Nephron progenitor cell (in vitro differentiated cells): ENCODE measurements at regions not wholly inside any gene's neighbourhood (a gene's known extent, or its start where the extent isn't known, plus 50 kb on each side); places are given as distances from the start of the nearest gene placed in this dataset.

ENCODE experiments used
- DNase-seq: peaks from one replicate; pipeline ENCODE4 v3.0.0; 2021
- H3K27ac Mint-ChIP-seq: 2 replicates; pipeline ENCODE4 v1.8.0; 2021; ENCODE audit warnings: mild to moderate bottlenecking, moderate library complexity, mixed read lengths
- H3K27me3 Mint-ChIP-seq: 2 replicates; pipeline ENCODE4 v1.8.0; 2021; ENCODE audit warnings: mild to moderate bottlenecking, low read depth, mixed read lengths; ENCODE audit not compliant: poor library complexity
- H3K36me3 Mint-ChIP-seq: 2 replicates; pipeline ENCODE4 v1.8.0; 2021; ENCODE audit warnings: low read depth, mixed read lengths
- H3K4me1 Mint-ChIP-seq: 2 replicates; pipeline ENCODE4 v1.8.0; 2021; ENCODE audit warnings: mixed read lengths
- H3K4me3 Mint-ChIP-seq: 2 replicates; pipeline ENCODE4 v1.8.0; 2021; ENCODE audit warnings: mild to moderate bottlenecking, moderate library complexity, mixed read lengths
- H3K9me3 Mint-ChIP-seq: 2 replicates; pipeline ENCODE4 v1.8.0; 2021; ENCODE audit warnings: mild to moderate bottlenecking, moderate library complexity, mixed read lengths
- TF ChIP-seq, protein P1 (sequence below): fragments of 200-600 bp; sonication (generic); IDR thresholded peaks from 2 replicates; pipeline ENCODE4 v1.5.0; 2021; ENCODE audit warnings: antibody characterized with exemption

GRCh38 chr5:159458217-159458711 lies 128.0 kb upstream of the IL12B start:
- no peak overlapping the region for H3K27ac Mint-ChIP-seq
- no peak for DNase-seq
- no peaks in the 10 kb centered on the region for H3K36me3 Mint-ChIP-seq
- TF ChIP-seq, protein P1, sequence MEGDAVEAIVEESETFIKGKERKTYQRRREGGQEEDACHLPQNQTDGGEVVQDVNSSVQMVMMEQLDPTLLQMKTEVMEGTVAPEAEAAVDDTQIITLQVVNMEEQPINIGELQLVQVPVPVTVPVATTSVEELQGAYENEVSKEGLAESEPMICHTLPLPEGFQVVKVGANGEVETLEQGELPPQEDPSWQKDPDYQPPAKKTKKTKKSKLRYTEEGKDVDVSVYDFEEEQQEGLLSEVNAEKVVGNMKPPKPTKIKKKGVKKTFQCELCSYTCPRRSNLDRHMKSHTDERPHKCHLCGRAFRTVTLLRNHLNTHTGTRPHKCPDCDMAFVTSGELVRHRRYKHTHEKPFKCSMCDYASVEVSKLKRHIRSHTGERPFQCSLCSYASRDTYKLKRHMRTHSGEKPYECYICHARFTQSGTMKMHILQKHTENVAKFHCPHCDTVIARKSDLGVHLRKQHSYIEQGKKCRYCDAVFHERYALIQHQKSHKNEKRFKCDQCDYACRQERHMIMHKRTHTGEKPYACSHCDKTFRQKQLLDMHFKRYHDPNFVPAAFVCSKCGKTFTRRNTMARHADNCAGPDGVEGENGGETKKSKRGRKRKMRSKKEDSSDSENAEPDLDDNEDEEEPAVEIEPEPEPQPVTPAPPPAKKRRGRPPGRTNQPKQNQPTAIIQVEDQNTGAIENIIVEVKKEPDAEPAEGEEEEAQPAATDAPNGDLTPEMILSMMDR = no peak
- H3K9me3 Mint-ChIP-seq = no peaks in the 10 kb centered on the region
- peaks cover 12% of the 10 kb centered on the region for H3K4me1 Mint-ChIP-seq
- H3K4me3 Mint-ChIP-seq = no peak overlapping the region
- peaks cover 29% of the 10 kb centered on the region for H3K27me3 Mint-ChIP-seq

DNA sequence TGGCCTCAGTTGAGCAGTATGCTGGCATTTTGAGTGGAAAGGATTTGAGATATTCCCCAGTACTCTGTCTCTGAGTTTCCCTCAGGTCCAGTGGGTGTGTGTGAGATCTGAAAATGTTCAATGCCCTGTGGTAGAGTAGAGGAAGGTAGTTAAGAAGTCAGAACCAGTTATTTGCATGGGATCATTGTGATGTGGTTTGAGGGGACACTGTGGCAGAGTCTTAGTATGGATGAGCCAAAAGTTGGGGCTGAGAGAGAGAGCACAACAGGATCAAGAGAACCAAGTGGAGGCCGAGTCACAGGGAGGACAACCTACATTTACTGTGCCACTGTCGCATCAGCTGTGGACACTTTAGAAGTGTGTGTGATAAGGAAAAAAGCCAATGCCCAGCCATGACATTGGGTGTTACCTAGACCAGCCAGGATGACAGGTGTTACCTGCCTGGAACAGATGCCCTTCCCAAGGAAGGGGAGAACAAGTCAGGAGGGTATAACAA lies 128.9 kb upstream of the IL12B start:
- no peaks in the 10 kb centered on the region for H3K36me3 Mint-ChIP-seq
- peaks cover 25% of the 10 kb centered on the region for H3K27me3 Mint-ChIP-seq
- TF ChIP-seq, protein P1 = no peak
- H3K9me3 Mint-ChIP-seq = no peaks in the 10 kb centered on the region
- H3K27ac Mint-ChIP-seq = no peak overlapping the region
- DNase-seq = no peak
- H3K4me3 Mint-ChIP-seq = no peak overlapping the region
- H3K4me1 Mint-ChIP-seq = peaks cover 12% of the 10 kb centered on the region

- Mint-ChIP-seq H3K4me1 (peaks cover 12% of the 10 kb centered on the region), H3K27me3 (peaks cover 20% of the 10 kb centered on the region), H3K27ac (no peak overlapping the region), H3K36me3 (no peaks in the 10 kb centered on the region), H3K9me3 (no peaks in the 10 kb centered on the region), H3K4me3 (no peak overlapping the region)
- TF ChIP-seq, protein P1 = no peak
- no peak for DNase-seq
These were observed 129.8 kb upstream of the IL12B start for GRCh38 chr5:159459951-159460538.

GRCh38 chr5:159463590-159464321 lies 133.5 kb upstream of the IL12B start:
- no peaks in the 10 kb centered on the region for H3K9me3 Mint-ChIP-seq
- no peak overlapping the region for H3K27ac Mint-ChIP-seq
- peaks cover 12% of the 10 kb centered on the region for H3K4me1 Mint-ChIP-seq
- H3K27me3 Mint-ChIP-seq = peaks cover 20% of the 10 kb centered on the region
- no peak overlapping the region for H3K4me3 Mint-ChIP-seq
- DNase-seq = no peak
- TF ChIP-seq, protein P1 = no peak
- H3K36me3 Mint-ChIP-seq = no peaks in the 10 kb centered on the region

- TF ChIP-seq, protein P1 = no peak
- no peaks in the 10 kb centered on the region for H3K36me3 Mint-ChIP-seq
- H3K4me3 Mint-ChIP-seq = no peak overlapping the region
- H3K9me3 Mint-ChIP-seq = no peaks in the 10 kb centered on the region
- H3K27me3 Mint-ChIP-seq = peaks cover 8% of the 10 kb centered on the region
- H3K4me1 Mint-ChIP-seq = peaks cover 12% of the 10 kb centered on the region
- no peak for DNase-seq
- no peak overlapping the region for H3K27ac Mint-ChIP-seq
These were observed 135.3 kb upstream of the IL12B start for GRCh38 chr5:159465604-159466003.
